CD14-positive monocyte (primary cell): ENCODE measurements at regions not wholly inside any gene's neighbourhood (a gene's known extent, or its start where the extent isn't known, plus 50 kb on each side); places are given as distances from the start of the nearest gene placed in this dataset.

ENCODE experiments used
- DNase-seq, 3 donors: peaks; one replicate each; pipeline ENCODE4 v3.0.0-alpha.2; 2011 to 2022
- H2AFZ ChIP-seq: 2 replicates; pipeline ENCODE4 v1.6.0; 2012; ENCODE audit warnings: mild to moderate bottlenecking, low read depth, low read length, inconsistent platforms; ENCODE audit not compliant: insufficient read depth, poor library complexity, severe bottlenecking
- H3K27ac ChIP-seq, 2 donors: 1 replicate in 1 of 2; 2 replicates in 1 of 2; pipeline ENCODE4 v1.5.1; 2012 to 2013; ENCODE audit warnings: low read length in 2 of 2, control low read depth in 1 of 2, inconsistent platforms in 1 of 2, low read depth in 1 of 2, mild to moderate bottlenecking in 1 of 2
- H3K27me3 ChIP-seq, 2 donors: one replicate each; pipeline versions ENCODE4 v1.6.0 to v1.6.1; 2011 to 2013; ENCODE audit warnings: low read length in 2 of 2; ENCODE audit not compliant: control insufficient read depth in 2 of 2, insufficient read depth in 2 of 2
- H3K36me3 ChIP-seq, 2 donors: replicated peaks in 1 of 2; 1 replicate in 1 of 2; 2 replicates in 1 of 2; pipeline versions ENCODE4 v1.5.1 to v1.6.1; 2012 to 2013; ENCODE audit warnings: low read length in 2 of 2, control low read depth in 1 of 2, inconsistent platforms in 1 of 2, mild to moderate bottlenecking in 1 of 2; ENCODE audit not compliant: insufficient read depth in 2 of 2, control insufficient read depth in 1 of 2
- H3K4me1 ChIP-seq, 2 donors: 1 replicate in 1 of 2; 2 replicates in 1 of 2; pipeline versions ENCODE4 v1.5.1 to v1.6.1; 2012 to 2013; ENCODE audit warnings: low read length in 2 of 2, control low read depth in 1 of 2, inconsistent platforms in 1 of 2, mild to moderate bottlenecking in 1 of 2, moderate library complexity in 1 of 2; ENCODE audit not compliant: insufficient read depth in 2 of 2, control insufficient read depth in 1 of 2
- H3K4me2 ChIP-seq: replicated peaks from 2 replicates; pipeline ENCODE3; 2012; ENCODE audit warnings: low read length, moderate library complexity, mild to moderate bottlenecking; ENCODE audit not compliant: poor library complexity, severe bottlenecking; ENCODE audit errors: extremely low read depth
- H3K4me3 ChIP-seq, 3 experiments: fragments of 200-600 bp in 1 of 3; sonication (generic) in 1 of 3; replicated peaks in 1 of 3; 1 replicate in 2 of 3; 2 replicates in 1 of 3; pipeline ENCODE4 v1.5.1; 2011 to 2013; ENCODE audit warnings: low read length in 3 of 3, mild to moderate bottlenecking in 3 of 3, control low read depth in 2 of 3, low read depth in 2 of 3, inconsistent platforms in 1 of 3, moderate library complexity in 1 of 3
- H3K79me2 ChIP-seq: 2 replicates; pipeline ENCODE4 v1.6.0; 2012; ENCODE audit warnings: mild to moderate bottlenecking, control low read depth, inconsistent platforms, low read length, moderate library complexity; ENCODE audit not compliant: insufficient read depth
- H3K9ac ChIP-seq: 2 replicates; pipeline ENCODE4 v1.6.0; 2017; ENCODE audit warnings: low read length, mild to moderate bottlenecking; ENCODE audit not compliant: insufficient read depth, poor library complexity, severe bottlenecking
- H3K9me3 ChIP-seq, 2 donors: replicated peaks in 1 of 2; 1 replicate in 1 of 2; 2 replicates in 1 of 2; pipeline versions ENCODE4 v1.5.1 to v1.6.1; 2012 to 2013; ENCODE audit warnings: low read length in 2 of 2, control low read depth in 1 of 2; ENCODE audit not compliant: control insufficient read depth in 1 of 2, insufficient read depth in 1 of 2
- H4K20me1 ChIP-seq: 2 replicates; pipeline ENCODE4 v1.6.0; 2012; ENCODE audit warnings: mild to moderate bottlenecking, low read length, control low read depth, moderate library complexity; ENCODE audit not compliant: insufficient read depth
- H3K27ac Mint-ChIP-seq, 7 donors: one replicate each; pipeline ENCODE4 v1.8.0; 2020; ENCODE audit warnings: mild to moderate bottlenecking in 7 of 7, mixed read lengths in 7 of 7, moderate library complexity in 6 of 7, inconsistent platforms in 2 of 7
- H3K27me3 Mint-ChIP-seq, 3 donors: one replicate each; pipeline ENCODE4 v1.8.0; 2021 to 2022; ENCODE audit warnings: low read depth in 3 of 3, mild to moderate bottlenecking in 3 of 3, mixed read lengths in 3 of 3, moderate library complexity in 3 of 3, inconsistent platforms in 1 of 3
- H3K36me3 Mint-ChIP-seq, 2 donors: one replicate each; pipeline ENCODE4 v1.8.0; 2020; ENCODE audit warnings: mixed read lengths in 2 of 2, inconsistent platforms in 1 of 2, mild to moderate bottlenecking in 1 of 2
- H3K4me1 Mint-ChIP-seq: one replicate; pipeline ENCODE4 v1.8.0; 2020; ENCODE audit warnings: mild to moderate bottlenecking, mixed read lengths
- H3K4me3 Mint-ChIP-seq, 2 donors: one replicate each; pipeline ENCODE4 v1.8.0; 2020; ENCODE audit warnings: mild to moderate bottlenecking in 2 of 2, mixed read lengths in 2 of 2, moderate library complexity in 1 of 2
- H3K9me3 Mint-ChIP-seq, 7 donors: one replicate each; pipeline ENCODE4 v1.8.0; 2020 to 2022; ENCODE audit warnings: mixed read lengths in 7 of 7, mild to moderate bottlenecking in 6 of 7, moderate library complexity in 6 of 7, inconsistent platforms in 2 of 7
- CTCF ChIP-seq: fragments of 200-600 bp; IDR thresholded peaks from one replicate; pipeline ENCODE4 v1.8.0; 2022; ENCODE audit warnings: antibody characterized with exemption, mild to moderate bottlenecking
- WGBS: methylation state at CpG from one replicate; pipeline ENCODE4 v1.1.5; 2013; ENCODE audit warnings: missing lambda C conversion rate; ENCODE audit not compliant: insufficient coverage; 5-methylcytosine and 5-hydroxymethylcytosine counted together
- intact Hi-C, 2 donors: fragments of 100-400 bp; cut with micrococcal nuclease; formaldehyde crosslinking; loops; one replicate each; pipeline versions ENCODE4 v1.15.0 to v1.15.1; 2023

DNA sequence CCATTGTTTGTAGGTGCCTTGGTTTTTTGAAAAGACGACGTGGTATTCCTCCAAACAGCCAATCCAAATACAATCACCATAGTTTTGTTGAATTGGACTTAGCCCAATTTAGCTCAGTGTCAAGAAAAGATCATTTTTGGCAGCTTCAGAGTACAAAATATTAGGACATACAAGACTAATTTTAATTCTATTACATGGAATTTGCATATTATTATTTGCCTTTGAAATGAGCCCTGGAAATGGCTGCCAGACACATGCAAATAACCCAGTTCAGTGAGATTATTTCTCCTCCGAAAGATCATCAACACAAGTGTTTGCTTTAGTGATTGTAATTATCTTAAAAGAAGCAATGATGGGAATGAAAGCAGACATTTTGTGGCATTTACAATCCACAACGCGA is 89.3 kb downstream of the PLK2 start:
- H3K9me3 Mint-ChIP-seq, result peaks cover 1 to 9% (median 4%) of the 10 kb centered on the region in 7 donors
- no peak overlapping the region for H3K9ac ChIP-seq
- H3K36me3 ChIP-seq, result no peaks in the 10 kb centered on the region
- H3K27me3 Mint-ChIP-seq, result peaks cover 0 to 6% (median 0%) of the 10 kb centered on the region in 3 donors
- H3K27ac Mint-ChIP-seq, result no peak overlapping the region
- H3K4me1 ChIP-seq, result no peaks in the 10 kb centered on the region
- no peaks in the 10 kb centered on the region for H3K79me2 ChIP-seq
- H3K27me3 ChIP-seq, result no peaks in the 10 kb centered on the region
- DNase-seq, result no peak
- 100% methylated on average over 2 of the region's 5 CpGs for WGBS
- no peak overlapping the region for H3K27ac ChIP-seq
- no peaks in the 10 kb centered on the region for H4K20me1 ChIP-seq
- intact Hi-C loops, result no loop called here
- H3K4me2 ChIP-seq, result no peak overlapping the region
- no peak overlapping the region for H2AFZ ChIP-seq
- H3K4me1 Mint-ChIP-seq, result no peaks in the 10 kb centered on the region
- no peaks in the 10 kb centered on the region for H3K36me3 Mint-ChIP-seq
- TF ChIP-seq CTCF, result no peak
- no peaks in the 10 kb centered on the region for H3K9me3 ChIP-seq
- H3K4me3 Mint-ChIP-seq, result no peak overlapping the region
- no peak overlapping the region for H3K4me3 ChIP-seq

- no peak overlapping the region for H3K27ac ChIP-seq
- no peak overlapping the region for H3K4me3 ChIP-seq
- no peaks in the 10 kb centered on the region for H3K27me3 ChIP-seq
- DNase-seq, result no peak
- no peak overlapping the region for H3K9ac ChIP-seq
- H4K20me1 ChIP-seq, result no peaks in the 10 kb centered on the region
- no peaks in the 10 kb centered on the region for H3K9me3 ChIP-seq
- Mint-ChIP-seq H3K27me3 (peaks cover 0 to 3% (median 0%) of the 10 kb centered on the region in 3 donors), H3K4me1 (no peaks in the 10 kb centered on the region), H3K9me3 (peaks cover 0 to 8% (median 2%) of the 10 kb centered on the region in 7 donors), H3K4me3 (no peak overlapping the region), H3K27ac (no peak overlapping the region), H3K36me3 (no peaks in the 10 kb centered on the region)
- H3K79me2 ChIP-seq, result no peaks in the 10 kb centered on the region
- intact Hi-C loops, result no loop called here
- no peaks in the 10 kb centered on the region for H3K36me3 ChIP-seq
- no peak for TF ChIP-seq CTCF
- no peaks in the 10 kb centered on the region for H3K4me1 ChIP-seq
- 95% methylated on average over 3 of the region's 5 CpGs for WGBS
- no peak overlapping the region for H3K4me2 ChIP-seq
- H2AFZ ChIP-seq, result no peak overlapping the region
Observed at GRCh38 chr5:58369513-58370190, 90.2 kb downstream of the PLK2 start.
